ENCODE measurements at regions not wholly inside any gene's neighbourhood (a gene's known extent, or its start where the extent isn't known, plus 50 kb on each side); places are given as distances from the start of the nearest gene placed in this dataset.
A peak's percentile ranks its signal among the peaks of the same experiment; 100 is the strongest.

GRCh38 chr2:18336975-18337374, 223.5 kb downstream of the RDH14 start:
- Histone ChIP-seq H3K4me3 (replicated peaks in 1 of 4; ENCODE audit: control extremely low read depth in 1 of 4, insufficient read depth in 1 of 4, low read depth in 3 of 4, low read length in 4 of 4) (no peak overlapping the region), H3K27me3 (ENCODE audit: control insufficient read depth, insufficient read depth, low read length) (no peaks in the 10 kb centered on the region), H3K9ac (ENCODE audit: insufficient read depth, low read length) (no peak overlapping the region), H4K20me1 (ENCODE audit: control insufficient read depth, extremely low read depth, insufficient read depth, low read length) (no peaks in the 10 kb centered on the region), H2AFZ (ENCODE audit: low read length) (no peak overlapping the region), H3K4me2 (ENCODE audit: extremely low read depth, insufficient read depth, low read length) (no peak overlapping the region), H3K27ac (ENCODE audit: insufficient read depth, low read length) (no peak overlapping the region), H3K36me3 (ENCODE audit: control insufficient read depth, insufficient read depth, low read length) (no peaks in the 10 kb centered on the region), H3K79me2 (ENCODE audit: control insufficient read depth, insufficient read depth, low read length) (no peaks in the 10 kb centered on the region), H3K9me3 (ENCODE audit: control insufficient read depth, insufficient read depth, low read depth, low read length) (no peaks in the 10 kb centered on the region), H3K4me1 (ENCODE audit: control insufficient read depth, extremely low read depth, insufficient read depth, low read length) (no peaks in the 10 kb centered on the region)
- peak in 1 of 2 donors; percentile 4 for DNase-seq (ENCODE audit: low read depth in 2 of 2)
- TF ChIP-seq, protein P1, sequence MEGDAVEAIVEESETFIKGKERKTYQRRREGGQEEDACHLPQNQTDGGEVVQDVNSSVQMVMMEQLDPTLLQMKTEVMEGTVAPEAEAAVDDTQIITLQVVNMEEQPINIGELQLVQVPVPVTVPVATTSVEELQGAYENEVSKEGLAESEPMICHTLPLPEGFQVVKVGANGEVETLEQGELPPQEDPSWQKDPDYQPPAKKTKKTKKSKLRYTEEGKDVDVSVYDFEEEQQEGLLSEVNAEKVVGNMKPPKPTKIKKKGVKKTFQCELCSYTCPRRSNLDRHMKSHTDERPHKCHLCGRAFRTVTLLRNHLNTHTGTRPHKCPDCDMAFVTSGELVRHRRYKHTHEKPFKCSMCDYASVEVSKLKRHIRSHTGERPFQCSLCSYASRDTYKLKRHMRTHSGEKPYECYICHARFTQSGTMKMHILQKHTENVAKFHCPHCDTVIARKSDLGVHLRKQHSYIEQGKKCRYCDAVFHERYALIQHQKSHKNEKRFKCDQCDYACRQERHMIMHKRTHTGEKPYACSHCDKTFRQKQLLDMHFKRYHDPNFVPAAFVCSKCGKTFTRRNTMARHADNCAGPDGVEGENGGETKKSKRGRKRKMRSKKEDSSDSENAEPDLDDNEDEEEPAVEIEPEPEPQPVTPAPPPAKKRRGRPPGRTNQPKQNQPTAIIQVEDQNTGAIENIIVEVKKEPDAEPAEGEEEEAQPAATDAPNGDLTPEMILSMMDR (conservative IDR thresholded peaks at IDR 0.05 in 1 of 2, IDR thresholded peaks at IDR 0.05 in 1 of 2; ENCODE audit: low read depth in 1 of 2, low read length in 2 of 2) = no peak
- no peak for TF ChIP-seq EZH2 (IDR thresholded peaks at IDR 0.05; ENCODE audit: low read length, missing control alignments)

GRCh38 chr2:18332477-18332876, 228.0 kb downstream of the RDH14 start:
- no peak overlapping the region for H3K9ac ChIP-seq (ENCODE audit: insufficient read depth, low read length)
- TF ChIP-seq, protein P1 (conservative IDR thresholded peaks at IDR 0.05 in 1 of 2, IDR thresholded peaks at IDR 0.05 in 1 of 2; ENCODE audit: low read depth in 1 of 2, low read length in 2 of 2) = no peak
- TF ChIP-seq EZH2 (IDR thresholded peaks at IDR 0.05; ENCODE audit: low read length, missing control alignments) = no peak
- H3K9me3 ChIP-seq (ENCODE audit: control insufficient read depth, insufficient read depth, low read depth, low read length) = no peaks in the 10 kb centered on the region
- H3K4me1 ChIP-seq (ENCODE audit: control insufficient read depth, extremely low read depth, insufficient read depth, low read length) = no peaks in the 10 kb centered on the region
- H2AFZ ChIP-seq (ENCODE audit: low read length) = no peak overlapping the region
- no peak overlapping the region for H3K27ac ChIP-seq (ENCODE audit: insufficient read depth, low read length)
- no peak overlapping the region for H3K4me2 ChIP-seq (ENCODE audit: extremely low read depth, insufficient read depth, low read length)
- H3K79me2 ChIP-seq (ENCODE audit: control insufficient read depth, insufficient read depth, low read length) = no peaks in the 10 kb centered on the region
- DNase-seq (ENCODE audit: low read depth in 2 of 2) = no peak
- H4K20me1 ChIP-seq (ENCODE audit: control insufficient read depth, extremely low read depth, insufficient read depth, low read length) = no peaks in the 10 kb centered on the region
- no peak overlapping the region for H3K4me3 ChIP-seq (replicated peaks in 1 of 4; ENCODE audit: control extremely low read depth in 1 of 4, insufficient read depth in 1 of 4, low read depth in 3 of 4, low read length in 4 of 4)
- no peaks in the 10 kb centered on the region for H3K36me3 ChIP-seq (ENCODE audit: control insufficient read depth, insufficient read depth, low read length)
- no peaks in the 10 kb centered on the region for H3K27me3 ChIP-seq (ENCODE audit: control insufficient read depth, insufficient read depth, low read length)

GRCh38 chr2:18325118-18325517, 235.3 kb downstream of the RDH14 start:
- no peak overlapping the region for H2AFZ ChIP-seq (ENCODE audit: low read length)

More at GRCh38 chr2:18325118-18325517, 235.3 kb downstream of the RDH14 start:
- no peak for TF ChIP-seq EZH2 (IDR thresholded peaks at IDR 0.05; ENCODE audit: low read length, missing control alignments)
- TF ChIP-seq, protein P1 (conservative IDR thresholded peaks at IDR 0.05 in 1 of 2, IDR thresholded peaks at IDR 0.05 in 1 of 2; ENCODE audit: low read depth in 1 of 2, low read length in 2 of 2) = no peak
- no peak overlapping the region for H3K27ac ChIP-seq (ENCODE audit: insufficient read depth, low read length)
- H3K4me3 ChIP-seq (replicated peaks in 1 of 4; ENCODE audit: control extremely low read depth in 1 of 4, insufficient read depth in 1 of 4, low read depth in 3 of 4, low read length in 4 of 4) = no peak overlapping the region
- no peaks in the 10 kb centered on the region for H3K4me1 ChIP-seq (ENCODE audit: control insufficient read depth, extremely low read depth, insufficient read depth, low read length)
- no peaks in the 10 kb centered on the region for H3K79me2 ChIP-seq (ENCODE audit: control insufficient read depth, insufficient read depth, low read length)
- no peaks in the 10 kb centered on the region for H3K36me3 ChIP-seq (ENCODE audit: control insufficient read depth, insufficient read depth, low read length)
- H3K27me3 ChIP-seq (ENCODE audit: control insufficient read depth, insufficient read depth, low read length) = no peaks in the 10 kb centered on the region
- H3K9ac ChIP-seq (ENCODE audit: insufficient read depth, low read length) = no peak overlapping the region
- no peaks in the 10 kb centered on the region for H4K20me1 ChIP-seq (ENCODE audit: control insufficient read depth, extremely low read depth, insufficient read depth, low read length)
- DNase-seq (ENCODE audit: low read depth in 2 of 2) = no peak
- H3K9me3 ChIP-seq (ENCODE audit: control insufficient read depth, insufficient read depth, low read depth, low read length) = no peaks in the 10 kb centered on the region
- H3K4me2 ChIP-seq (ENCODE audit: extremely low read depth, insufficient read depth, low read length) = no peak overlapping the region

All from fibroblast of lung (primary cell).